Caco-2 (cell line): ENCODE measurements at regions not wholly inside any gene's neighbourhood (a gene's known extent, or its start where the extent isn't known, plus 50 kb on each side); places are given as distances from the start of the nearest gene placed in this dataset.

Experiments used
- BruUV-seq: library from RNA; stranded (reverse); fragments of 400-500 nt; replicated peaks from 2 replicates; lab custom pipeline; 2021; lab: Mats Ljungman, UMichigan
- CTCF ChIA-PET: fragments of 300-600 bp; sonication (Branson Sonifier 250); formaldehyde crosslinking; loops from one replicate; lab custom pipeline; 2022; ENCODE audit warnings: antibody characterized with exemption; lab: Charles Lee
- POLR2A ChIA-PET: fragments of 300-600 bp; sonication (Branson Sonifier 250); formaldehyde crosslinking; loops from one replicate; lab custom pipeline; 2022; ENCODE audit warnings: antibody characterized with exemption; lab: Charles Lee
- DNase-seq, 2 experiments: peaks; one replicate each; pipeline versions ENCODE4 v3.0.0 to v3.0.0-alpha.2; 2020 to 2022
- H3K27me3 ChIP-seq: replicated peaks from 2 replicates; pipeline ENCODE4 v1.6.0; 2011; ENCODE audit warnings: low read length; ENCODE audit not compliant: control insufficient read depth, insufficient read depth
- H3K36me3 ChIP-seq: 2 replicates; pipeline ENCODE4 v1.5.1; 2011; ENCODE audit warnings: low read length; ENCODE audit not compliant: control insufficient read depth, insufficient read depth
- H3K4me1 ChIP-seq: fragments of 250-450 bp; sonication (Bioruptor Pico); 2 replicates; pipeline ENCODE4 v1.5.1; 2020; ENCODE audit warnings: mild to moderate bottlenecking
- H3K4me3 ChIP-seq: 2 replicates; pipeline ENCODE4 v1.5.1; 2011; ENCODE audit warnings: low read depth, mild to moderate bottlenecking, control low read depth, low read length
- H3K9me3 ChIP-seq: fragments of 250-450 bp; sonication (Bioruptor Pico); 2 replicates; pipeline ENCODE4 v1.5.1; 2020; ENCODE audit warnings: mild to moderate bottlenecking, moderate library complexity
- H3K27ac Mint-ChIP-seq: one replicate; pipeline ENCODE4 v1.8.0; 2022; ENCODE audit warnings: mixed read lengths; ENCODE audit not compliant: unreplicated experiment
- H3K27me3 Mint-ChIP-seq: one replicate; pipeline ENCODE4 v1.8.0; 2022; ENCODE audit warnings: mixed read lengths; ENCODE audit not compliant: insufficient read depth, unreplicated experiment
- H3K36me3 Mint-ChIP-seq: one replicate; pipeline ENCODE4 v1.8.0; 2022; ENCODE audit warnings: mild to moderate bottlenecking, mixed read lengths; ENCODE audit not compliant: insufficient read depth, unreplicated experiment
- H3K4me1 Mint-ChIP-seq: one replicate; pipeline ENCODE4 v1.8.0; 2022; ENCODE audit warnings: low read depth, mixed read lengths; ENCODE audit not compliant: unreplicated experiment
- H3K4me3 Mint-ChIP-seq: one replicate; pipeline ENCODE4 v1.8.0; 2022; ENCODE audit warnings: mild to moderate bottlenecking, moderate library complexity, mixed read lengths; ENCODE audit not compliant: unreplicated experiment
- H3K9me3 Mint-ChIP-seq: one replicate; pipeline ENCODE4 v1.8.0; 2022; ENCODE audit warnings: mixed read lengths; ENCODE audit not compliant: unreplicated experiment
- CTCF ChIP-seq, 2 experiments: fragments of 200-600 bp in 1 of 2; IDR thresholded peaks; 1 replicate in 1 of 2; 2 replicates in 1 of 2; pipeline versions ENCODE4 v1.5.1 to v1.8.0; 2011 to 2022; ENCODE audit warnings: antibody characterized with exemption in 1 of 2, control low read depth in 1 of 2, inconsistent platforms in 1 of 2, low read depth in 1 of 2, low read length in 1 of 2, mild to moderate bottlenecking in 1 of 2, moderate library complexity in 1 of 2; ENCODE audit not compliant: insufficient read depth in 1 of 2, severe bottlenecking in 1 of 2, unreplicated experiment in 1 of 2
- intact Hi-C: fragments of 100-400 bp; cut with micrococcal nuclease; formaldehyde crosslinking; loops from one replicate; pipeline ENCODE4 v1.10.0; 2022; ENCODE audit not compliant: unreplicated experiment

GRCh38 chrX:114162068-114162735 lies 421.7 kb upstream of the HTR2C start:
- H3K9me3 ChIP-seq = no peaks in the 10 kb centered on the region
- POLR2A ChIA-PET = no interaction called here
- Mint-ChIP-seq H3K4me3 (no peak overlapping the region), H3K9me3 (no peaks in the 10 kb centered on the region), H3K27ac (no peak overlapping the region), H3K27me3 (no peaks in the 10 kb centered on the region), H3K36me3 (no peaks in the 10 kb centered on the region), H3K4me1 (no peaks in the 10 kb centered on the region)
- no peaks in the 10 kb centered on the region for H3K27me3 ChIP-seq
- H3K4me1 ChIP-seq = no peaks in the 10 kb centered on the region
- BruUV-seq = no TSS peak
- CTCF ChIA-PET = no interaction called here
- intact Hi-C loops = no loop called here
- DNase-seq = no peak
- H3K36me3 ChIP-seq = no peaks in the 10 kb centered on the region
- no peak for TF ChIP-seq CTCF (IDR thresholded peaks at IDR 0.05; ENCODE audit: insufficient read depth in 1 of 2, low read depth in 1 of 2, low read length in 1 of 2, severe bottlenecking in 1 of 2, unreplicated experiment in 1 of 2)
- no peak overlapping the region for H3K4me3 ChIP-seq

- intact Hi-C loops = no loop called here
- Mint-ChIP-seq H3K36me3 (no peaks in the 10 kb centered on the region), H3K4me3 (no peak overlapping the region)
Measured at GRCh38 chrX:114152801-114153200, 431.1 kb upstream of the HTR2C start.

GRCh38 chrX:114152130-114152529 lies 431.8 kb upstream of the HTR2C start:
- Mint-ChIP-seq H3K27me3 (no peaks in the 10 kb centered on the region), H3K27ac (no peak overlapping the region), H3K4me3 (no peak overlapping the region), H3K36me3 (no peaks in the 10 kb centered on the region), H3K9me3 (no peaks in the 10 kb centered on the region), H3K4me1 (no peaks in the 10 kb centered on the region)
- no peaks in the 10 kb centered on the region for H3K36me3 ChIP-seq
- no peaks in the 10 kb centered on the region for H3K4me1 ChIP-seq
- TF ChIP-seq CTCF (IDR thresholded peaks at IDR 0.05; ENCODE audit: insufficient read depth in 1 of 2, low read depth in 1 of 2, low read length in 1 of 2, severe bottlenecking in 1 of 2, unreplicated experiment in 1 of 2) = no peak
- BruUV-seq = no TSS peak
- intact Hi-C loops = no loop called here
- POLR2A ChIA-PET = no interaction called here
- CTCF ChIA-PET = no interaction called here
- no peak for DNase-seq
- no peak overlapping the region for H3K4me3 ChIP-seq
- H3K27me3 ChIP-seq = no peaks in the 10 kb centered on the region
- H3K9me3 ChIP-seq = no peaks in the 10 kb centered on the region

More at GRCh38 chrX:114152801-114153200, 431.1 kb upstream of the HTR2C start:
- no peak for DNase-seq
- Mint-ChIP-seq H3K27me3 (no peaks in the 10 kb centered on the region), H3K27ac (no peak overlapping the region), H3K9me3 (no peaks in the 10 kb centered on the region), H3K4me1 (no peaks in the 10 kb centered on the region)
- no TSS peak for BruUV-seq
- POLR2A ChIA-PET = no interaction called here
- Histone ChIP-seq H3K4me1 (no peaks in the 10 kb centered on the region), H3K36me3 (no peaks in the 10 kb centered on the region), H3K4me3 (no peak overlapping the region), H3K27me3 (no peaks in the 10 kb centered on the region), H3K9me3 (no peaks in the 10 kb centered on the region)
- CTCF ChIA-PET = no interaction called here
- TF ChIP-seq CTCF (IDR thresholded peaks at IDR 0.05; ENCODE audit: insufficient read depth in 1 of 2, low read depth in 1 of 2, low read length in 1 of 2, severe bottlenecking in 1 of 2, unreplicated experiment in 1 of 2) = no peak
